SK-N-SH (cell line): ENCODE measurements at regions not wholly inside any gene's neighbourhood (a gene's known extent, or its start where the extent isn't known, plus 50 kb on each side); places are given as distances from the start of the nearest gene placed in this dataset.

Source experiments
- CTCF ChIP-seq: fragments of 200-600 bp; sonication (generic); IDR thresholded peaks from 2 replicates; pipeline ENCODE4 v1.6.1; 2017; ENCODE audit warnings: antibody characterized with exemption, mild to moderate bottlenecking, moderate library complexity
- ELF1 ChIP-seq: IDR thresholded peaks from 2 replicates; pipeline ENCODE4 v1.4.0; 2012
- MEF2A ChIP-seq: IDR thresholded peaks from 2 replicates; pipeline ENCODE4 v1.4.0; 2012; ENCODE audit warnings: low read depth, borderline replicate concordance
- POLR2AphosphoS5 ChIP-seq: IDR thresholded peaks from 2 replicates; pipeline ENCODE4 v1.6.1; 2012; ENCODE audit warnings: low read depth, low read length
- SMC3 ChIP-seq: IDR thresholded peaks from 2 replicates; pipeline ENCODE4 v1.6.1; 2012; ENCODE audit warnings: low read depth, low read length, improper control_type of control experiment
- TEAD4 ChIP-seq: IDR thresholded peaks from 2 replicates; pipeline ENCODE4 v1.4.0; 2012; ENCODE audit warnings: mild to moderate bottlenecking, borderline replicate concordance; ENCODE audit not compliant: insufficient read depth
- TF ChIP-seq, protein P1 (sequence below): IDR thresholded peaks from 2 replicates; pipeline ENCODE4 v1.4.0; 2012; ENCODE audit warnings: low read depth
- TF ChIP-seq, protein P2 (sequence below): fragments of 150-350 bp; IDR thresholded peaks from 2 replicates; pipeline ENCODE4 v1.6.1; 2016; ENCODE audit warnings: mild to moderate bottlenecking, low read depth, low read length

DNA sequence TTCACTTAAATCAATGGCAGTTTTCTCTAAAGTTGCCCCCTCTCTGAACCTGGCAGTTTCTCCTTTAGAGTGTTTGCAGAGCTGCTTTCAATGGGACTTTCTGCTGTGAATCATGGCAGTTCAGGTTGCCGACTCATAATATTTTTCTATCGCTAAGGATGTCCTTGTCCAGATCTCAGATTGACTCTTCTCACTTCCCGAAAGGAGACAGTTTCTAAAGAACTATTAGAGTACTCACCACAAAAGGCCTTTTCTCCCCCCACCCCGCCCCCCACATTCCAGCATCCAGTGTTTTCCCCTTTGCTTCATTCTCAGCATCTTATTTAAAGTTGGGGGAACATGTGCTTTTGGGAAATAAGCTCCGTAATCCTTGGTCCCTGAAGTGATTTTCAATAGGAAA is 443.5 kb upstream of the KLF4 start:
- TF ChIP-seq CTCF (no peak), TEAD4 (no peak), MEF2A (no peak), SMC3 (no peak), POLR2AphosphoS5 (no peak), ELF1 (no peak)
- TF ChIP-seq, protein P1, sequence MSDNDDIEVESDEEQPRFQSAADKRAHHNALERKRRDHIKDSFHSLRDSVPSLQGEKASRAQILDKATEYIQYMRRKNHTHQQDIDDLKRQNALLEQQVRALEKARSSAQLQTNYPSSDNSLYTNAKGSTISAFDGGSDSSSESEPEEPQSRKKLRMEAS = no peak
- TF ChIP-seq, protein P2, sequence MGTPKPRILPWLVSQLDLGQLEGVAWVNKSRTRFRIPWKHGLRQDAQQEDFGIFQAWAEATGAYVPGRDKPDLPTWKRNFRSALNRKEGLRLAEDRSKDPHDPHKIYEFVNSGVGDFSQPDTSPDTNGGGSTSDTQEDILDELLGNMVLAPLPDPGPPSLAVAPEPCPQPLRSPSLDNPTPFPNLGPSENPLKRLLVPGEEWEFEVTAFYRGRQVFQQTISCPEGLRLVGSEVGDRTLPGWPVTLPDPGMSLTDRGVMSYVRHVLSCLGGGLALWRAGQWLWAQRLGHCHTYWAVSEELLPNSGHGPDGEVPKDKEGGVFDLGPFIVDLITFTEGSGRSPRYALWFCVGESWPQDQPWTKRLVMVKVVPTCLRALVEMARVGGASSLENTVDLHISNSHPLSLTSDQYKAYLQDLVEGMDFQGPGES = no peak
